Urinary bladder (tissue), 3 donors: ENCODE measurements at regions not wholly inside any gene's neighbourhood (a gene's known extent, or its start where the extent isn't known, plus 50 kb on each side); places are given as distances from the start of the nearest gene placed in this dataset.
"Not testable (repeated sequence)": the region's sequence is repeated elsewhere in the genome, so short reads cannot be mapped to it uniquely, and the experiment has no call there.

Experiments used
- DNase-seq: peaks from one replicate; pipeline ENCODE4 v3.0.0-alpha.2; 2015; ENCODE audit errors: extremely low spot score
- H3K27ac ChIP-seq: one replicate; pipeline ENCODE4 v1.5.1; 2013; ENCODE audit warnings: low read depth, mild to moderate bottlenecking, moderate library complexity
- H3K36me3 ChIP-seq: one replicate; pipeline ENCODE4 v1.6.1; 2013; ENCODE audit warnings: mild to moderate bottlenecking, moderate library complexity; ENCODE audit not compliant: insufficient read depth
- H3K4me1 ChIP-seq: one replicate; pipeline ENCODE4 v1.6.1; 2013; ENCODE audit warnings: mild to moderate bottlenecking, moderate library complexity; ENCODE audit not compliant: insufficient read depth
- H3K4me3 ChIP-seq: one replicate; pipeline ENCODE4 v1.5.1; 2013; ENCODE audit warnings: low read depth, low read length
- WGBS: extraction: QIAGEN DNeasy Blood & Tissue Kit; methylation state at CpG from one replicate; pipeline ENCODE4 v1.1.7; 2013; 5-methylcytosine and 5-hydroxymethylcytosine counted together
- donor health status: healthy with polysubstance abuse.
- donor health status: healthy.

DNA sequence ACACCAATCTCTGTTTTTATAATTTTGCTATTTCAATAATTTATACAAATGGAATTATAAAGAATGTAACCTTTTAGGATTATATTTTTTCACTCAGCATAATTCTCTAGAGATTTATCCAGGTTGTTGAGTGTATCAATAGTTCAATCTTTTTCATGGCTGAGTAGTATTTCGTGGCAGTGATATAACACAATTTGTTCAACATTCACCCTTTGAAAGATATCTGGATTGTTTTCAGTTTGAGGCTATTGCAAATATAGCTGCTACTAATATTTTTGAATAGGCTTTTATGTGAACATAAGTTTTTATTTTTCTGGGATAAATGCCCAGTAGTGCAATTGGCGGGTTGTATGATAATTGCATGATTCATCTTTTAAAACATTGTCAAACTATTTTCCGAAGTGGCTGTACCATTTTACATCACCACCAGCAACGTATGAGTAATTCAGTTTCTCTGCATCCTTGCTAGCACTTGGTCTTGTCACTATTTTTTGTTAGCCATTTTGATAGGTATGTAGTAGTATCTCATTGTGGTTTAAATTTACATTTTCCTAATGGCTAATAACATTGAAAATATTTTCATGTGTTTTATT lies 55.6 kb upstream of the ABCD3 start:
- H3K27ac ChIP-seq = no peak overlapping the region
- H3K4me1 ChIP-seq = no peaks in the 10 kb centered on the region
- DNase-seq = no peak
- WGBS = 82% methylated on average over 4 of the region's 4 CpGs
- no peak overlapping the region for H3K4me3 ChIP-seq
- no peaks in the 10 kb centered on the region for H3K36me3 ChIP-seq

GRCh38 chr1:94358630-94359599 lies 59.3 kb upstream of the ABCD3 start:
- no peaks in the 10 kb centered on the region for H3K36me3 ChIP-seq
- H3K27ac ChIP-seq = no peak overlapping the region
- no peak overlapping the region for H3K4me3 ChIP-seq
- no peaks in the 10 kb centered on the region for H3K4me1 ChIP-seq
- no peak for DNase-seq
- WGBS = 83% methylated on average over 10 of the region's 10 CpGs

DNA sequence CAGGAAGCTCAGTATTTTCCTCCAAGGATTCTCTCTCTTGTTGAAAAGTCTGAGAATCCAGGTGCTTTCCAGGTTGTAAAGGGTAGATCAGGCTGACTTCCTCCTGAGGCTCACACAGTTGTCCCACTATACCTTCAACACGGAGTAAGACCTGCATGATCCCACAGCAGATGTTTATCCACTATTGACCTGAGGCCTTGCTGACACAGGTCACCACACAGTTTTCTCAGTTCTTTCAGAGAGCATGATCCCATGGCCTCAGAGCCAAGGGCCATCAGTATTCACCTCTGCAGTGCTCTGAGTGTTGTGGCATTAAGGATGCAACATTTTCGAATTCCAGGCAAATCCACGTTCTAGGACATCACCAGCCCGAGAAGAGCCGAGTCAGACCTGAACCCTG lies 60.5 kb upstream of the ABCD3 start:
- no peak for DNase-seq
- H3K4me1 ChIP-seq = no peaks in the 10 kb centered on the region

GRCh38 chr1:94355485-94355980 lies 62.7 kb upstream of the ABCD3 start:
- WGBS = 43% methylated on average over 3 of the region's 3 CpGs
- Histone ChIP-seq H3K27ac (no peak overlapping the region), H3K4me3 (no peak overlapping the region), H3K36me3 (no peaks in the 10 kb centered on the region), H3K4me1 (no peaks in the 10 kb centered on the region)
- DNase-seq = no peak

More for the DNA sequence above, 60.5 kb upstream of the ABCD3 start:
- H3K4me3 ChIP-seq = no peak overlapping the region
- no peak overlapping the region for H3K27ac ChIP-seq
- no peaks in the 10 kb centered on the region for H3K36me3 ChIP-seq
- WGBS = 91% methylated on average over 5 of the region's 5 CpGs

DNA sequence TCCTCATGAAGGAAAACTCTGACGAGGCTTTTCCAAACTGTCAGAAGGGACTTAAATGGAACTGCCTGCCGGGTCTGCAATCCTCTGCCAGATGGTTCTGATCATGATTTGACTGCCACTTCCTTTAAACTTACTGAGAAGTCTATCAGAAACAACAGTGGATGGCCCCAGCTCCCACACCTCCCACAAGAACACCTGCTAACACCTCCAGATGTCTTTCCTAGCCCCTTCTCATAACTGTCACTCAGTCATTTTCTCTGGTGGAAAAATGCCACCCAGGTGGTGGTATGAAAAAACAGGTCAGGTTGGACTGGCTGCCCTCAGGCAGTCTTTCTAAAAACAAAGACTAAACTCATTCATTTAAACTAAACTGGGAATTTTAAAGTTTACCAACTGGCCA lies 66.7 kb upstream of the ABCD3 start:
- WGBS = 20% methylated on average over 2 of the region's 2 CpGs
- DNase-seq = no peak
- Histone ChIP-seq H3K27ac (no peak overlapping the region), H3K36me3 (no peaks in the 10 kb centered on the region), H3K4me3 (no peak overlapping the region), H3K4me1 (no peaks in the 10 kb centered on the region)

- H3K4me3 ChIP-seq = no peak overlapping the region
- no peak overlapping the region for H3K27ac ChIP-seq
- H3K36me3 ChIP-seq = no peaks in the 10 kb centered on the region
- H3K4me1 ChIP-seq = no peaks in the 10 kb centered on the region
- WGBS = 56% methylated on average over 1 of the region's 1 CpG
- no peak for DNase-seq
Observed at GRCh38 chr1:94350350-94350924, 67.8 kb upstream of the ABCD3 start.

GRCh38 chr1:94349853-94350252 lies 68.3 kb upstream of the ABCD3 start:
- 66% methylated on average over 2 of the region's 2 CpGs for WGBS
- H3K4me3 ChIP-seq = no peak overlapping the region
- DNase-seq = no peak
- H3K4me1 ChIP-seq = no peaks in the 10 kb centered on the region
- no peaks in the 10 kb centered on the region for H3K36me3 ChIP-seq
- no peak overlapping the region for H3K27ac ChIP-seq

DNA sequence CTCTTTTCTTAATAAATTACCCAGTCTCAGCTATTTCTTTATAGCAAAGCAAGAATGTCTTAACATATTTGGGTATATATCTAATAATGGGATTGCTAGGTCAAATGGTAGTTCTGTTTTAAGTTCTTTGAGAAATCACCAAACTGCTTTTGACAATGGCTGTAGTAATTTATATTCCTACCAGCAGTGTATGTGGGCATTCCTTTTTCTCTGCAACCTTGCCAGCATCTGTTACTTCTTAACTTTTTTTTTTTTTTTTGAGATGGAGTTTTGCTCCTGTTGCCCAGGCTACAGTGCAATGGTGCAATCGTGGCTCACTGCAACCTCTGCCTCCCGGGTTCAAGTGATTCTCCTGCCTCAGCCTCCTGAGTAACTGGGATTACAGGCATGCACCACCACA lies 69.8 kb upstream of the ABCD3 start:
- H3K36me3 ChIP-seq, H3K4me3 ChIP-seq, H3K27ac ChIP-seq, H3K4me1 ChIP-seq, DNase-seq: not testable (repeated sequence)
- WGBS = 75% methylated on average over 2 of the region's 2 CpGs

DNA sequence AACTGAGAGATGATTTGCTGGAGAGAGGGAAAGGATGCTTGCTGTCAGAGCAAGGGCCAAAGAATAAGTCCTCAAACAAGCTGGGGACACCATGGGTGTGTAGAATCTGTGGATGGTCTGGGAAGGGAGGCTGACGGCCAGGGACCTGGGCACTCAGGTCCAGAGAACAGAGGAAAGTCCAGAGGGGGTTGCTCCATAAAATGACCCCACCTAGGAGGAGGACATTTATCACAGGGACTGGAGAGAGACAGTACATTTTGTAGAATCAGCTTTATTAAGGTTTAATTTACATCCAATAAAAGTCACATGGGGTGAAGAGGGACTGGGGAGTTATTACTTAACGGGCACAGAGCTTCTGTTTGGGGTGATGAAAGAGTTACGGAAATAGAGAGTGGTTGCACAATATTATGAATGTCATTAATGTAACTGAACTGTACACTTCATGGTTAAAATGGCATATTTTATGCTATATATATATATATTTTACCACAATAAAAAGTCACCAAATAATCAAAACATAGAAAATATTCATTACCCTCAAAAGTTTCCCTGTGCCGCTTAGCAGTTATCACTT lies 73.0 kb upstream of the ABCD3 start:
- DNase-seq = no peak
- Histone ChIP-seq H3K4me3 (no peak overlapping the region), H3K27ac (no peak overlapping the region), H3K4me1 (no peaks in the 10 kb centered on the region), H3K36me3 (no peaks in the 10 kb centered on the region)
- WGBS = 77% methylated on average over 4 of the region's 4 CpGs

- DNase-seq = no peak
- H3K36me3 ChIP-seq = no peaks in the 10 kb centered on the region
- no peak overlapping the region for H3K27ac ChIP-seq
- no peaks in the 10 kb centered on the region for H3K4me1 ChIP-seq
- 79% methylated on average over 3 of the region's 3 CpGs for WGBS
- H3K4me3 ChIP-seq = no peak overlapping the region
Observed at GRCh38 chr1:94342416-94342815, 75.8 kb upstream of the ABCD3 start.

GRCh38 chr1:94339206-94339927 lies 78.8 kb upstream of the ABCD3 start:
- no peaks in the 10 kb centered on the region for H3K36me3 ChIP-seq
- WGBS = 83% methylated on average over 8 of the region's 8 CpGs
- no peak for DNase-seq
- H3K4me1 ChIP-seq = no peaks in the 10 kb centered on the region
- H3K4me3 ChIP-seq = no peak overlapping the region
- no peak overlapping the region for H3K27ac ChIP-seq

- no peak overlapping the region for H3K27ac ChIP-seq
- no peaks in the 10 kb centered on the region for H3K4me1 ChIP-seq
- H3K4me3 ChIP-seq = no peak overlapping the region
- WGBS = 83% methylated on average over 4 of the region's 4 CpGs
- H3K36me3 ChIP-seq = no peaks in the 10 kb centered on the region
- no peak for DNase-seq
Observed at GRCh38 chr1:94336991-94337390, 81.2 kb upstream of the ABCD3 start.

GRCh38 chr1:94335950-94336349 lies 82.2 kb upstream of the ABCD3 start:
- Histone ChIP-seq H3K4me3 (no peak overlapping the region), H3K4me1 (no peaks in the 10 kb centered on the region), H3K36me3 (no peaks in the 10 kb centered on the region), H3K27ac (no peak overlapping the region)
- WGBS = under 1% methylated on average over 6 of the region's 6 CpGs
- DNase-seq = peak; percentile 77
